Transverse colon (tissue), 4 donors: ENCODE measurements at regions not wholly inside any gene's neighbourhood (a gene's known extent, or its start where the extent isn't known, plus 50 kb on each side); places are given as distances from the start of the nearest gene placed in this dataset.

ENCODE experiments used
- DNase-seq: peaks from one replicate; pipeline ENCODE4 v3.0.0-alpha.2; 2019
- H3K27ac ChIP-seq, 4 donors: fragments of 200-600 bp; sonication (generic); 2 replicates each; pipeline ENCODE4 v1.5.1; 2016 to 2018; ENCODE audit warnings: inconsistent platforms in 4 of 4
- H3K27me3 ChIP-seq: fragments of 200-600 bp; sonication (generic); 2 replicates; pipeline ENCODE4 v1.5.1; 2017; ENCODE audit warnings: inconsistent platforms
- H3K36me3 ChIP-seq, 4 donors: fragments of 200-600 bp; sonication (generic); 2 replicates each; pipeline ENCODE4 v1.5.1; 2017 to 2019; ENCODE audit warnings: inconsistent platforms in 4 of 4
- H3K4me1 ChIP-seq, 4 donors: fragments of 200-600 bp; sonication (generic); 2 replicates each; pipeline ENCODE4 v1.5.1; 2017 to 2020; ENCODE audit warnings: inconsistent platforms in 4 of 4
- H3K4me3 ChIP-seq, 4 donors: fragments of 200-600 bp; sonication (generic); 1 replicate in 1 of 4; 2 replicates in 3 of 4; pipeline versions ENCODE4 v1.5.1 to v1.6.1; 2017 to 2019; ENCODE audit warnings: inconsistent platforms in 4 of 4
- H3K9me3 ChIP-seq, 2 donors: fragments of 200-600 bp; sonication (generic); 2 replicates each; pipeline ENCODE4 v1.5.1; 2017 to 2019; ENCODE audit warnings: inconsistent platforms in 2 of 2
- EP300 ChIP-seq: sonication (generic); formaldehyde crosslinking; IDR thresholded peaks from one replicate; pipeline ENCODE4 v1.6.1; 2017; ENCODE audit warnings: antibody characterized with exemption, low read depth
- POLR2A ChIP-seq: fragments of 450-650 bp; IDR thresholded peaks from one replicate; pipeline ENCODE4 v1.6.1; 2016; ENCODE audit warnings: antibody characterized with exemption, mild to moderate bottlenecking, moderate library complexity
- POLR2AphosphoS5 ChIP-seq, 3 donors: sonication (generic); formaldehyde crosslinking; IDR thresholded peaks; one replicate each; pipeline ENCODE4 v1.6.1; 2016; ENCODE audit warnings: antibody characterized with exemption in 3 of 3
- WGBS, 2 donors: methylation state at CpG; one replicate each; pipeline ENCODE4 v1.1.5; 2018; ENCODE audit warnings: low coverage in 1 of 2; 5-methylcytosine and 5-hydroxymethylcytosine counted together
- in situ Hi-C, 4 donors: fragments of 200-750 bp; cut with MboI; loops; one replicate each; pipeline versions ENCODE4 v1.15.0 to v1.15.1; 2017; ENCODE audit warnings: low sequenced_read_pairs in 3 of 4, low pct_ligation_motif_present in 1 of 4, low pct_unique_long_range_greater_than_20kb in 1 of 4
- intact Hi-C: fragments of 100-400 bp; cut with DNase I; formaldehyde crosslinking; loops from one replicate; pipeline ENCODE4 v1.15.1; 2023; ENCODE audit warnings: low total_unique reads
- TF ChIP-seq, protein P1 (sequence below), 5 experiments: fragments of 200-600 bp in 3 of 5; fragments of 450-650 bp in 2 of 5; sonication (generic) in 3 of 5; IDR thresholded peaks; 1 replicate in 2 of 5; 2 replicates in 3 of 5; pipeline ENCODE4 v1.5.1; 2016 to 2017; ENCODE audit warnings: antibody characterized with exemption in 5 of 5, inconsistent platforms in 3 of 5, mild to moderate bottlenecking in 2 of 5, moderate library complexity in 1 of 5

- 80 to 84% methylated on average over 1 to 3 of the region's 3 CpGs for WGBS, 2 donors
- Histone ChIP-seq H3K27ac (no peak overlapping the region), H3K36me3 (no peaks in the 10 kb centered on the region), H3K4me1 (no peaks in the 10 kb centered on the region), H3K4me3 (no peak overlapping the region), H3K9me3 (no peaks in the 10 kb centered on the region), H3K27me3 (no peaks in the 10 kb centered on the region)
- in situ Hi-C loops: no loop called here
- intact Hi-C loops: no loop called here
- DNase-seq: no peak
- TF ChIP-seq POLR2AphosphoS5 (IDR thresholded peaks at IDR 0.05) (no peak), POLR2A (no peak), EP300 (no peak)
- TF ChIP-seq, protein P1, sequence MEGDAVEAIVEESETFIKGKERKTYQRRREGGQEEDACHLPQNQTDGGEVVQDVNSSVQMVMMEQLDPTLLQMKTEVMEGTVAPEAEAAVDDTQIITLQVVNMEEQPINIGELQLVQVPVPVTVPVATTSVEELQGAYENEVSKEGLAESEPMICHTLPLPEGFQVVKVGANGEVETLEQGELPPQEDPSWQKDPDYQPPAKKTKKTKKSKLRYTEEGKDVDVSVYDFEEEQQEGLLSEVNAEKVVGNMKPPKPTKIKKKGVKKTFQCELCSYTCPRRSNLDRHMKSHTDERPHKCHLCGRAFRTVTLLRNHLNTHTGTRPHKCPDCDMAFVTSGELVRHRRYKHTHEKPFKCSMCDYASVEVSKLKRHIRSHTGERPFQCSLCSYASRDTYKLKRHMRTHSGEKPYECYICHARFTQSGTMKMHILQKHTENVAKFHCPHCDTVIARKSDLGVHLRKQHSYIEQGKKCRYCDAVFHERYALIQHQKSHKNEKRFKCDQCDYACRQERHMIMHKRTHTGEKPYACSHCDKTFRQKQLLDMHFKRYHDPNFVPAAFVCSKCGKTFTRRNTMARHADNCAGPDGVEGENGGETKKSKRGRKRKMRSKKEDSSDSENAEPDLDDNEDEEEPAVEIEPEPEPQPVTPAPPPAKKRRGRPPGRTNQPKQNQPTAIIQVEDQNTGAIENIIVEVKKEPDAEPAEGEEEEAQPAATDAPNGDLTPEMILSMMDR (IDR thresholded peaks at IDR 0.05): no peak
Observed at GRCh38 chr6:40929176-40929575, 109.8 kb downstream of the UNC5CL start.

- Histone ChIP-seq H3K36me3 (no peaks in the 10 kb centered on the region), H3K27ac (no peak overlapping the region), H3K27me3 (no peaks in the 10 kb centered on the region), H3K9me3 (no peaks in the 10 kb centered on the region), H3K4me1 (no peaks in the 10 kb centered on the region), H3K4me3 (no peak overlapping the region)
- 90 to 93% methylated on average over 3 of the region's 3 CpGs for WGBS, 2 donors
- in situ Hi-C loops: no loop called here
- TF ChIP-seq, protein P1 (IDR thresholded peaks at IDR 0.05): no peak
- TF ChIP-seq POLR2AphosphoS5 (IDR thresholded peaks at IDR 0.05): no peak
- no peak for TF ChIP-seq EP300
- TF ChIP-seq POLR2A: no peak
- intact Hi-C loops: no loop called here
- DNase-seq: no peak
Observed at GRCh38 chr6:40928763-40929162, 110.3 kb downstream of the UNC5CL start.

- WGBS, 2 donors: 75 to 78% methylated on average over 1 of the region's 1 CpG
- H3K4me1 ChIP-seq: no peaks in the 10 kb centered on the region
- H3K27me3 ChIP-seq: no peaks in the 10 kb centered on the region
- intact Hi-C loops: no loop called here
- no peak for DNase-seq
- no peaks in the 10 kb centered on the region for H3K9me3 ChIP-seq
- no peak overlapping the region for H3K4me3 ChIP-seq
- TF ChIP-seq EP300: no peak
- TF ChIP-seq POLR2A: no peak
- TF ChIP-seq, protein P1 (IDR thresholded peaks at IDR 0.05): no peak
- no peaks in the 10 kb centered on the region for H3K36me3 ChIP-seq
- in situ Hi-C loops: no loop called here
- H3K27ac ChIP-seq: no peak overlapping the region
Observed at GRCh38 chr6:40928307-40928706, 110.7 kb downstream of the UNC5CL start.

DNA sequence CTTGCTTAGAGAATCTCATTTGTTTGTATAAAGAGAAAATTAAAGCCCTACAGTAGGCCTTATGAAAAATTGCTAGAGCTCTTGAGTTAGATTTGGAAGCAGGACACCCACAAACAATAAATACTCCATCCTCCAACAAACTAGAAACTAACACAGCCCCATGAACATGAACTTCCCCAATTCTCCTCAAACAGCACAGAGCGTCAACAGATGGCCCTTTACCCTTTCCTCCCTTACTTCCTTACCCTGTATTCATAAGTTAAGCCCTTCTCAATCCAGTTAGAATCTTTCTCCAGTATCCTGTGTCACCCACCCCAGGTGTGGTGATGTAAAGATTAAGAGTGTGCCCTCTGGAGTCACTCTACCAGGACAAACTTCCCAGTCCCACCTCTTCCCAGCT is 113.7 kb downstream of the UNC5CL start:
- in situ Hi-C loops (no loop called here), intact Hi-C loops (no loop called here)
- WGBS, 2 donors: 40 to 68% methylated on average over 1 of the region's 1 CpG
- Histone ChIP-seq H3K4me3 (no peak overlapping the region), H3K36me3 (no peaks in the 10 kb centered on the region), H3K27me3 (no peaks in the 10 kb centered on the region), H3K9me3 (no peaks in the 10 kb centered on the region), H3K4me1 (no peaks in the 10 kb centered on the region), H3K27ac (no peak overlapping the region)
- no peak for DNase-seq
- no peak for TF ChIP-seq POLR2A
- TF ChIP-seq, protein P1 (IDR thresholded peaks at IDR 0.05): no peak
- TF ChIP-seq EP300: no peak
- no peak for TF ChIP-seq POLR2AphosphoS5 (IDR thresholded peaks at IDR 0.05)
